ENCODE measurements at regions not wholly inside any gene's neighbourhood (a gene's known extent, or its start where the extent isn't known, plus 50 kb on each side); places are given as distances from the start of the nearest gene placed in this dataset.
"Not testable (repeated sequence)": the region's sequence is repeated elsewhere in the genome, so short reads cannot be mapped to it uniquely, and the experiment has no call there.

DNA sequence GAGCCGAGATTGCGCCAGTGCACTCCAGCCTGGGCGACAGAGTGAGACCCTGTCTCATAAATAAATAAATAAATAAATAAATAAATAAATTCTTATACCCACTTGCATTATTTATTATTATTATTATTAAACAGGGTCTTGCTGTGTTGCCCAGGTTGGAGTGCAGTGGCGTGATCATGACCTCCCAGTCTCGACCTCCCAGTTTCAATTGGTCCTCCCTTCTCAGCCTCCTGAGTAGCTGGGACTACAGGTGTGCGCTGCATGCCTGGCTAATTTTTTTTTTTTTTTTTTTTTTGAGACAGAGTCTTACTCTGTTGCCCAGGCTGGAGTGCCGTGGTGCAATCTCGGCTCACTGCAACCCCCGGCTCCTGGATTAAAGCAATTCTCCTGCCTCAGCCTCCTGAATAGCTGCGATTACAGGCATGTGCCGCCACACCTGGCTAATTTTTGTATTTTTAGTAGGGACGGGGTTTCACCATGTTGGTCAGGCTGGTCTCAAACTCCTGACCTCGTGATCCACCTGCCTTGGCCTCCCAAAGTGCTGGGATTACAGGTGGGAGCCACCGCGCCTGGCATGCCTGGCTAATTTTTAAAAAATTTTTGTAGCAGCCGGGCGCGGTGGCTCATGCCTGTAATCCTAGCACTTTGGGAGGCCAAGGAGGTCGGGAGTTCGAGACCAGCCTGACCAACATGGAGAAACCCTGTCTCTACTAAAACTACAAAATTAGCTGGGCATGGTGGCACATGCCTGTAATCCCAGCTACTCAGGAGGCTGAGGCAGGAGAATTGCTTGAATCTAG lies 150.2 kb downstream of the SEC14L1 start:
- DNase-seq, result not testable (repeated sequence)

- no peak for DNase-seq
These were observed 151.0 kb downstream of the SEC14L1 start for GRCh38 chr17:77291591-77292386.

- DNase-seq, result no peak
These were observed 154.0 kb downstream of the SEC14L1 start for GRCh38 chr17:77294761-77295160.

- DNase-seq, result no peak
These were observed 154.6 kb downstream of the SEC14L1 start for GRCh38 chr17:77295241-77295853.

GRCh38 chr17:77296769-77297409 lies 156.1 kb downstream of the SEC14L1 start:
- no peak for DNase-seq

DNA sequence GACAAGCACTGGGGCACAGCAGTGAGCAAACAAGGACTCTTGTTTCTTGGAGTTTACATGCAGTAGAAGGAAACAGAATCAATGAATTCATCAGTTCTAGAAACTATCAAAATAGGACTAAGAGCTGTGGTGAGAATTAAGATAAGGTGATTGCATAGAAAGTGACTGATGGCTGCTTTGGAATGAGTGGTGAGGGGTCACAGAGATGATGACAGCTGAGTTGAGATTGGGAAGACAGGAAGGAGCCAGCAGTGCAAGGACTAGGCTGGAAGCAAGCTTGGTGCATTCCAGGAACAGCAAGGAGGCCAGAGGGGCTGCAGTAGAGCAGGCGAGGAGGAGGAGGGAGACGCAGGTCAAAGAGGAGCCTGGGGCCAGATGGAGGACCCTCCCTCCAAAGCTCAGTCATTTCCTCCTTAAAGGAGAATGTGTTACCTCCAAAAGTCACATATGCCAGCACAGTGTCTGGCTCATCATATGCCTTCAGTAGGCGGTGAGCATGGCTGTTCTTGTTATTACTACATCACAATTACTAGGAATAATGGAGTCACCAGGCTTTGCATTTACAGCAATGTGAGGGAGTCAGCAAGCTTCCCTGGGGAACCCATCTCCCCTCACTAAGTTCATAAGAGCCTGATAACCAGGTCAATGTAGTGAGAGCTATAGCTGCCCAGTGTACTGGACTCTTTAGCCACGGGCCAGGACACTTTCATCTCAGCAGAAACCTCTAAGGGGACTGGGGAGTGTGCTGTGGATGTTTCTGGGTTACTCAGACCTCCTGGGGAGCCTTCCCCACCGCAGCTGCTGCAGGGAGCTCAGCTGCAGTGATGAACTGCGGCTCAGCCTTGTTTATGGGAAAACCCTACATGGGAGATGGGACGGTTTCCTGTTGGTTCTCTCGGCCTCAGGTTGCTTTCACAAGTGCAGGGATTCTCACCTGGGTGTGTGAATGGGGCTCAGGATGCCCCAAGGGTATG lies 157.2 kb downstream of the SEC14L1 start:
- no peak for DNase-seq

DNA sequence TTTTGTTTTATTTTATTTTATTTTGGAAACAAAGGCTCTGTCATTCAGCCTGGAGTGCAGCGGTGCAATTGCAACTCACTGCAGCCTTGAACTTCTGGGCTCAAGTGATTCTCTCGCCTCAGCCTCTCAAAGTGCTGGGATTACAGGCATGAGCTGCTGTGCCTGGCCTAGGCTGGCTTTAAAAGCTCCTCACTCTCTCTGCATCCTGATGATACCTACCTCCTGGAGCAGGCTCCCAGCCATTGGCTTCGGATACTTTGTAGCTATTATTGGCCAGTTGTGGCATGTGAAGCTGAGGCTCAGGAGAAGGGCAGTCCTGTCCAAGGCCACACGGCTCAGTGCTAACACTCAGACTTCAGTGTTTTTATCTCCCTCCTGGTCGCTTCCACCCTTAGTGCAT lies 158.0 kb downstream of the SEC14L1 start:
- no peak for DNase-seq

- DNase-seq, result no peak
These were observed 158.7 kb downstream of the SEC14L1 start for GRCh38 chr17:77299256-77300015.

- no peak for DNase-seq
These were observed 159.4 kb downstream of the SEC14L1 start for GRCh38 chr17:77300016-77300686.

DNA sequence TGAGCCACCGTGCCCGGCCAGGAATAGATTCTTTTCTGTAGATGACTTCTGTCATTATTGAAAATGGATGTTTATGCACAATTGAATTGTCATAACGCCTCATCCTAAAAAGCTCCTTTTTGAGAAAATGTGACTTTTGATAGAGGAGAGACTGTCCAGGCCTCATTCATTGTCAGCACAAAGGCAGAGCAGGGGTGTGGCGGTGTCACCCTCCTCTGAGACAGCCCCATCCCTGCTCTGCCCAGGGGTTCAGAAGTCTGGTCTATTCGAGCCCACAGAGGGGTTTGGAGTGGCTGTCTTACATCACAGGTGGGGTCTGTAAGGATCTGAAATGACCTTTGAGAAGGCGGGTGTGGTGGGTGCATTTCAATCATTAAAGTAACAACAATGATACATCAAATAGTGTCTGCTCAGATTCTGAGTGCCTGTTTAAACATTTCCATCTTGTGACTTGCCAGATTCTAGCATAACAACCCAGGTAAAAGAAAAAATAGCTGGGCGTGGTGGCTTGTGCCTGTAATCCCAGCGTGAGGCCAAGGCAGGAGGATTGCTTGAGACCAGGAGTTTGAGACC lies 161.0 kb downstream of the SEC14L1 start:
- DNase-seq, result no peak

DNA sequence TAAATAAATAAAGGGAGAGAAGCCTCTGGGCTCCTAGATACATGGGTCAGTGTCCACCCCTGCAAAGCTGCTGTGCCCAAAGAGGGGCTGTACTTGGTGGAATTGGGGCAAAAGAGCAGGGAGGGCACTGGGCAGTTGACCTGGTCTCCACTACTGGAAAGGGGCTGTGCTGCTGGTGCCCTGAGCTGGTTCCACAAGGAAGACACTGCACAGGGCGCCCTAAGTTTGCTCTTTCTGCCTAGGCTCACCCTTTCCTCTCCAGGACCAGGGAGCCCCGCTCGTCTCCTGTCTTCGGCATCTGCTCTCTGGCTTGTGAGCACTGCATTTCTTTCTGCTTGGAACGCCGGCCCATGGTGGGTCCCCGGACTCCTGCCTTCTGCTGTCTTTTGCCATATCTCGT lies 161.9 kb downstream of the SEC14L1 start:
- no peak for DNase-seq

DNA sequence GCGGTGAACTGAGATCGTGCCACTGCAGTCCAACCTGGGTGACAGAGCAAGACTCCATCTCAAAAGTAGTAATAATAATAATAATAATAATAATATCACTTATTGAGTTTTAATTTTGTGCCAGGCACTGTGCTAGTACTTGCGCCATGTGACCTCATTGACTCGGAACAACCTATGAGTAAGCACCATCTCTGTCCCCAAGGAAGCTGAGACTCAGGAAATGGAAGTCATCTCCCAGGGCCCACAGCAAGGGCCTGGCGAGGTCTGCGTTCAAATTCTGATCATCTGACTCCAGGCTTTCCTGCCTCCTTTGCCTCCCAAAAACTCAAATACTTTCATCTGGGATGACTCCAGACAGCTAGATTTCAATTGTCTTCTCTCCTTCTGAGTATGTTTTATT lies 162.9 kb downstream of the SEC14L1 start:
- no peak for DNase-seq

DNA sequence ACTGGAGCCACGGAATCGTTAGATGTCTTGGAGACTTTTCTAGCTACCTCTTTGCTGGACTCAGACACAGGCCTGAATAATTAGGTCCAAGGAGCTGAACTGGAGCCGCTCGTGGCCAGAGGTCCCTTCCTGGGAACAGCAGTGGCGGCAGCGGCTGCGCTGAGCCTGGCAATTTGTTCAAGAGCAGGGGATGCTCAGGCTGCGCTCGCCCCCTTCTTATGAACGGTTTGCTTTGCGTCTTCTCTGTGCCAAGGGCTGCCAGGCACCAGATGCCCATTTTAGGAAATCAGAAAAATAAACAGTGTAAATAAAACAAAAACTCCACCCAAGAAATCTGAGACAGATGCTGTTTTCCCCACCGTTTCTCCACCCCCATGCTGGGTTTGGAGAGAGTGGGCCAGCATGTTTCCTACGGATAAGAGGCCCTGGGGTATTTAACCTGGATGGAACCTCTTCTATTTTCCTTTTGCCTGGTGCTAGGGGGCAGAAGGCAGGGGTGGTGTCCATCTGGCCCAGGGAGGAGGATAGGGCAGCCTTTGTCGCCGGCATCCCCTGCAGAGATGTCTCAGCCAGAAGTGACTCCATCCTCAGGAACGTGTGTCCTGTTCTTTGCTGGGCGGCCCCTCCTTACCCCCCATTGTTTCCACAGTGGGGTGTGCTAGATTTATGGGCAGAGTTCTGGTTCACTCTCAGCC lies 163.4 kb downstream of the SEC14L1 start:
- DNase-seq, result no peak

GRCh38 chr17:77304746-77305473 lies 164.1 kb downstream of the SEC14L1 start:
- no peak for DNase-seq

GRCh38 chr17:77306048-77306789 lies 165.4 kb downstream of the SEC14L1 start:
- no peak for DNase-seq

DNA sequence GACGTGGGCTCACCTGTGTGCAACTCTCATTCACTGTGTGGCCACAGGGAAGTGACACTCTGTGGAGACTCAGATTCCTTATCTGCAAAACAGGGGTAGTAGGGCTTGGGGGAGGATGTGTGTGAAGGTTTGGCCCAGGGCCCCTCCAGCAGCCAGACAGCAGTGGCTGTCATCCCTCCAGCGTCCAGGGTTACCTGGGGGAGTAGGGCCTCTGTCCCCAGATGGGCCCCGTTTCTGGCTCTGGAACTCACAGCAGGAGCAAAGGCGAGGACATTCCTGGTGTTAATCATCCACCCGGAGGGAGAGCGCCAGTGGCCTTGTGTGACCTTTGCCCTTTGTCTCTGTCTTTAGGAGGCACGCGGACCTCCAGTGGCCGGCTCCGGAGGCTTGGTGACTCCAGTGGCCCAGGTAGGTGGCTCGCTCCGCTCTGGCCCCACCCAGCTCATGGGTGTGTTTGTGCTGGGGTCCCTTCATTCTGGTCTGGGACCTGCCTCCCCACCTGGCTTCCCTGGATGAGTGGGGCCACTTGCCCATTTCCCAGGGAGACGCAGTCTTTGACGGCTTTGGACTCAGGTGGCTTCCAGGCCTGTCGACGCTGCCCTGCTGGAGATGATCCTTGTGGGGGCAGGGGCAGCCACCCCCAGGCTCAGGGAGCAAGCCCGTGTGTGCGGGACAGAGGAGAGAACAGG lies 166.2 kb downstream of the SEC14L1 start:
- DNase-seq, result no peak

DNA sequence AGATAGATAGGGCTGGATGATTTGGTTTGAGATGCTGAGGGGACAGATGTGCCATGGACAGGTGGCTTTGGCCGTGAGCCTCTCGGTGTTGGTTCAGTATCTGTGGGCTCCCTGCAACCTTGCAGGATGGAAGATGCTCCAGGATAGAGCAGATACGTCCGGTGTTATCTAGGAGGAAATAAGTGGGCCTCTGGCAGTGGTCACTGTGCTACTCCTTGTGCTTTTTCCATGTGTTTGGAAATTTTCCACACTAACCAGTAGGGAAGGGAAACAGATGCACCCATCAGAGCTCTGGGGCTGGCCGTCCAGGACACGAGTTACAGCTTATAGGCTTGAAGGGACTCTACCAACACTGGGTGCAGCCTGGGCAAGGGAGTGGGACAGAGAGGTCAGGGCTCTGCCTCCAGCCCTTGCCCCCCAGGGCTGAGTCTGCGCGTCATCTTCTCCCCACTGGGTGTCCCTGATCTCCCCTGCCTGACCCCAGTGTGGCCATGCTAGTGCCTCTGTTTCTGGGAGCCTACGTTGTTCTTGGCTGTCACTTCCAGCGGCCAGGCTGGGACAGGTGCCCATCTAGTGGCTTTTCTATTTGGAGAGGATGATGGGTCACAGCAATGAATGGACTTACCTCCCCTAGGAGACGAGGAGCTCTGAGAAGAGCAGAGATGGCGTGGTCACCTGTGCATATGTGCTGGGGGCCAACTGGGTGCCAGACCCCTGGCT lies 166.9 kb downstream of the SEC14L1 start:
- no peak for DNase-seq
